ENCODE measurements at regions not wholly inside any gene's neighbourhood (a gene's known extent, or its start where the extent isn't known, plus 50 kb on each side); places are given as distances from the start of the nearest gene placed in this dataset.

DNA sequence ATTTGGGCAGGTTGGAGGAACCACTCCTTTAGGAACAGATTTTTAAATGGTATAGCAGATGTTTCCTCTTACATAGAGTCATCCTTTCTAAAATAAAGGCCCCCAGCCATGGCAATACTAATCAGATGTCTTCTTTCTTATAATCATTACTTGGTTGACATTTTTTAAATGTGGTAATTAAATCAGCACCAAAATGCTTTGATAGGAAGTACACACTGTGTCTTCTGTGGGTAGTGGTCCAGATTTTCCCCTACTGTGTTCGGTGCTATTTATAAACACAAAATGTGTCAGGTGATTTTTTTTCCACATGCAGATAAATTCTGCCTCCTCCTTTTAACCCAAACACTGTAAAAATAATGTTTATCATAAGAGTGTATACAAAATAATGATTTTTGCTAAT lies 200.9 kb upstream of the DTNA start (continued):
- TF ChIP-seq EZH2 (conservative IDR thresholded peaks at IDR 0.05; ENCODE audit: low read depth, low read length): no peak

GRCh38 chr18:34509879-34510586 lies 200.1 kb upstream of the DTNA start:
- no peak overlapping the region for H3K27ac ChIP-seq (ENCODE audit: extremely low read length, insufficient read depth, low read length)
- H3K79me2 ChIP-seq (ENCODE audit: insufficient read depth, low read length): no peaks in the 10 kb centered on the region
- H4K20me1 ChIP-seq (ENCODE audit: insufficient read depth, low read length): no peaks in the 10 kb centered on the region
- in situ Hi-C loops (cut with HindIII; ENCODE audit: extremely low pct_ligation_motif_present, low pct_unique_long_range_greater_than_20kb) (no loop called here), intact Hi-C loops (cut with micrococcal nuclease; ENCODE audit: unreplicated experiment) (no loop called here)
- no peak for ATAC-seq
- H3K4me3 ChIP-seq (replicated peaks in 1 of 3; ENCODE audit: insufficient read depth in 1 of 3, low read depth in 2 of 3, low read length in 3 of 3): no peak overlapping the region
- POLR2A ChIA-PET: no interaction called here
- no peak for FAIRE-seq
- H2AFZ ChIP-seq (ENCODE audit: low read length): no peak overlapping the region
- H3K27me3 ChIP-seq (ENCODE audit: control insufficient read depth in 1 of 2, insufficient read depth in 2 of 2, low read length in 2 of 2): no peaks in the 10 kb centered on the region
- CTCF ChIA-PET (ENCODE audit: low intra/inter-chr PET ratio, low total read pairs): no interaction called here
- no TSS peak for BruUV-seq (replicated peaks)
- H3K9ac ChIP-seq (ENCODE audit: insufficient read depth, low read depth, low read length): no peak overlapping the region
- H3K4me1 ChIP-seq (ENCODE audit: insufficient read depth, low read length): no peaks in the 10 kb centered on the region
- H3K36me3 ChIP-seq (replicated peaks in 1 of 2; ENCODE audit: control insufficient read depth in 1 of 2, insufficient read depth in 2 of 2, low read length in 2 of 2): no peaks in the 10 kb centered on the region
- 89% methylated on average over 7 of the region's 7 CpGs for WGBS (ENCODE audit: low lambda C conversion rate)
- no peak overlapping the region for H3K4me2 ChIP-seq (ENCODE audit: low read depth, low read length)
- DNase-seq (ENCODE audit: low spot score): no peak
- no peaks in the 10 kb centered on the region for H3K9me3 ChIP-seq (ENCODE audit: low read length)
- TF ChIP-seq ZIK1 (CRISPR knock-in tag; IDR thresholded peaks at IDR 0.05; ENCODE audit: borderline replicate concordance, low read depth) (no peak), ZNF678 (CRISPR knock-in tag; IDR thresholded peaks at IDR 0.05) (no peak), PCBP1 (IDR thresholded peaks at IDR 0.05; ENCODE audit: borderline replicate concordance, low read depth, low read length) (no peak), MAZ (IDR thresholded peaks at IDR 0.05; ENCODE audit: borderline replicate concordance, low read depth, low read length) (no peak), MAZ (CRISPR knock-in tag; IDR thresholded peaks at IDR 0.05; ENCODE audit: low read depth) (no peak), SMYD3 (CRISPR knock-in tag; IDR thresholded peaks at IDR 0.05) (no peak), ZNF792 (CRISPR knock-in tag; IDR thresholded peaks at IDR 0.05) (no peak), NONO (IDR thresholded peaks at IDR 0.05) (no peak), NONO (CRISPR knock-in tag; conservative IDR thresholded peaks at IDR 0.05) (no peak), DMAP1 (CRISPR knock-in tag; IDR thresholded peaks at IDR 0.05) (no peak), ZNF629 (CRISPR knock-in tag; conservative IDR thresholded peaks at IDR 0.05) (no peak), HNF1A (IDR thresholded peaks at IDR 0.05; ENCODE audit: low read depth) (no peak), HNF1A (CRISPR knock-in tag; IDR thresholded peaks at IDR 0.05; ENCODE audit: borderline replicate concordance) (no peak)
- TF ChIP-seq, protein P1, sequence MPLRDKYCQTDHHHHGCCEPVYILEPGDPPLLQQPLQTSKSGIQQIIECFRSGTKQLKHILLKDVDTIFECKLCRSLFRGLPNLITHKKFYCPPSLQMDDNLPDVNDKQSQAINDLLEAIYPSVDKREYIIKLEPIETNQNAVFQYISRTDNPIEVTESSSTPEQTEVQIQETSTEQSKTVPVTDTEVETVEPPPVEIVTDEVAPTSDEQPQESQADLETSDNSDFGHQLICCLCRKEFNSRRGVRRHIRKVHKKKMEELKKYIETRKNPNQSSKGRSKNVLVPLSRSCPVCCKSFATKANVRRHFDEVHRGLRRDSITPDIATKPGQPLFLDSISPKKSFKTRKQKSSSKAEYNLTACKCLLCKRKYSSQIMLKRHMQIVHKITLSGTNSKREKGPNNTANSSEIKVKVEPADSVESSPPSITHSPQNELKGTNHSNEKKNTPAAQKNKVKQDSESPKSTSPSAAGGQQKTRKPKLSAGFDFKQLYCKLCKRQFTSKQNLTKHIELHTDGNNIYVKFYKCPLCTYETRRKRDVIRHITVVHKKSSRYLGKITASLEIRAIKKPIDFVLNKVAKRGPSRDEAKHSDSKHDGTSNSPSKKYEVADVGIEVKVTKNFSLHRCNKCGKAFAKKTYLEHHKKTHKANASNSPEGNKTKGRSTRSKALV (CRISPR knock-in tag; IDR thresholded peaks at IDR 0.05): no peak
- TF ChIP-seq, protein P2, sequence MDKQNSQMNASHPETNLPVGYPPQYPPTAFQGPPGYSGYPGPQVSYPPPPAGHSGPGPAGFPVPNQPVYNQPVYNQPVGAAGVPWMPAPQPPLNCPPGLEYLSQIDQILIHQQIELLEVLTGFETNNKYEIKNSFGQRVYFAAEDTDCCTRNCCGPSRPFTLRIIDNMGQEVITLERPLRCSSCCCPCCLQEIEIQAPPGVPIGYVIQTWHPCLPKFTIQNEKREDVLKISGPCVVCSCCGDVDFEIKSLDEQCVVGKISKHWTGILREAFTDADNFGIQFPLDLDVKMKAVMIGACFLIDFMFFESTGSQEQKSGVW (CRISPR knock-in tag; IDR thresholded peaks at IDR 0.05; ENCODE audit: borderline replicate concordance): no peak
- TF ChIP-seq, protein P3, sequence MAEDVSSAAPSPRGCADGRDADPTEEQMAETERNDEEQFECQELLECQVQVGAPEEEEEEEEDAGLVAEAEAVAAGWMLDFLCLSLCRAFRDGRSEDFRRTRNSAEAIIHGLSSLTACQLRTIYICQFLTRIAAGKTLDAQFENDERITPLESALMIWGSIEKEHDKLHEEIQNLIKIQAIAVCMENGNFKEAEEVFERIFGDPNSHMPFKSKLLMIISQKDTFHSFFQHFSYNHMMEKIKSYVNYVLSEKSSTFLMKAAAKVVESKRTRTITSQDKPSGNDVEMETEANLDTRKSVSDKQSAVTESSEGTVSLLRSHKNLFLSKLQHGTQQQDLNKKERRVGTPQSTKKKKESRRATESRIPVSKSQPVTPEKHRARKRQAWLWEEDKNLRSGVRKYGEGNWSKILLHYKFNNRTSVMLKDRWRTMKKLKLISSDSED (CRISPR knock-in tag; IDR thresholded peaks at IDR 0.05): no peak
